ENCODE measurements at regions not wholly inside any gene's neighbourhood (a gene's known extent, or its start where the extent isn't known, plus 50 kb on each side); places are given as distances from the start of the nearest gene placed in this dataset.

DNA sequence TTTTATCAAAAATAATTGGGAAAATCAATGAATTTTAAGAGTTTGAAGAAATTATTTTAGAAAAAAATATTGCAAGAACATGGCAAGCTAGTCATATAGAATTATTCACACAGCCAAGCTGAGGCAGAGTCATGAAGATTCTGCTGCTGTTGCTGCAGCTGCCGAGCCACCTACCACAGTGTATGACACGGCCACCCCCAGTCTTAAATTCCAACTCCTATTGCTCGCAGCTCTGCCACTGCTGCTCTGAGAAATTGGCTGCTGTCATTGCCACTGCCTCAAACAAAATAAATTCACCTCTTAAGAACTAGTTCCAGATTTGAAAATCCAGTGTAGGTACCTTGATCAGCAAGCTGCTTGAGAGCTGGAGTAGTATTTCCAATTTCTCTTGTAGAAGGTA lies 1318.8 kb upstream of the ACO1 start:
- no peak for DNase-seq

DNA sequence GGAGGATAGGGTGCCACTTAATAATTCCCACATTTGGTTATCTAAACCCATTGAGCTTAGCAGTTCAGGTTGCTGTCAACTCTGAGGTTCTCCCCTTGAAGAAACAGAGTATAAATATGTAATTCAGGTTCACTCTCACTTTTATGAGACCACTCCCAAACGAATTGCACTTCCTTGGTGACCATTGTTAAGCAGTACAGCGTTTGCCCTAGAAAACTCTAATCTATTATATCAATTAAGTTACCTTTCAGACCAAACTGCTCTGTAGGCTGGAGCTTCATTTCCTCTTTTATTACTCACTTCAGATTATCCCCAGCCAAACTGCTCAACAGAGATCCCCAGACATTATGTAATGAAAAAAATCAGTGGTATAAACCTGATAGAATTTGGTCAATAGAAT lies 1317.0 kb upstream of the ACO1 start:
- no peak for DNase-seq

DNA sequence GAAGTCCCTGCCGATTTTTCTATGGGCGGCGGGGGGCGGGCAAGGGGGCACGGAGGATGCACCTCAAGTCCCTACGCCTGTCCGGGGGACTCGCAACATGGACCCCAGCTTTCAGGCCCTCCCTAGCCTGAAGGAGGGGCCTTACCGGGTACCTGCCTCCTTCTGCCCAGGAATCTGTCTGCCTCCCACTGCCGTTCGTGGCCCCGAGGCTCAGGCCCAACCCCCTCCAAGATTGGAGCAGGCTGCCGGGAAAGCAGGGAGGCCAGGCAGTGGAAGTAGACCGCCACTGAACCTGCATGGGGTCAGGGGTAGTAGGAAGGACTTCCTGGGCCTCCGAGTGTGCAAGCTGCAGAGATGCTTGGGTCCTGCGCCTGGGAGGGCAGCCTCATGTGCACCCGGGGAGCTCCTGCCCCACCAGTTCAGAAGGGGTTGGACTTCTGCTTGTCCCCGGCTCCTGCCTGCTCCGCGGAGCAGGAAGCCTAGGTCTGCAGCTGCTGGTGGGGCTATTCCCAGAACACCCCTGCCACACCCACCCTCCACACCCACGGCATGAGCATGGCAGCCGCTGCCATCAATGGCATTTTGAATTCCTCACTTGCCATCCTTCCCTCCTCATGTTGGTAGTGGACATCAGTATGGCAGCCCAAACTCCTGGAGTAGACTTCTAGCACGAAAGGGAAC lies 1312.7 kb upstream of the ACO1 start:
- DNase-seq: no peak

DNA sequence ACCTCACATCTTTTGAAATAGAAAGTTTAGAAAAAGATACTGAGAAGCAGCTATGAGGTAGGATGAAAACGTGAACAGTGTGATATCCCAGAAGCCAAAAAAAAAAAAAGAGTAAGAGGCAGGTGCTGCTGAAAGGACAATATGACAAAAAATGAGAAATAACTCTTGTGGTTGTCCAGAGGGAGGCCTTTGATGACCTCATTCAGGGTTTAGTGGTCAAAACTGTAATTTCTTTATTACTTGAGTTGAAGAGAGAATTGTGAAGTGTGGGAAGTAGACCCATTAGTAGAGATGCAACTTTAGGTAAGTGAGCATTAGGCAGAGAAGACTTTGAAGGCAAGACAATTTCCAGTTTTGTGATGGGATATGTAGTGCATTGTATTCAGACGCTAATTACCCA lies 1306.3 kb upstream of the ACO1 start:
- DNase-seq: no peak

DNA sequence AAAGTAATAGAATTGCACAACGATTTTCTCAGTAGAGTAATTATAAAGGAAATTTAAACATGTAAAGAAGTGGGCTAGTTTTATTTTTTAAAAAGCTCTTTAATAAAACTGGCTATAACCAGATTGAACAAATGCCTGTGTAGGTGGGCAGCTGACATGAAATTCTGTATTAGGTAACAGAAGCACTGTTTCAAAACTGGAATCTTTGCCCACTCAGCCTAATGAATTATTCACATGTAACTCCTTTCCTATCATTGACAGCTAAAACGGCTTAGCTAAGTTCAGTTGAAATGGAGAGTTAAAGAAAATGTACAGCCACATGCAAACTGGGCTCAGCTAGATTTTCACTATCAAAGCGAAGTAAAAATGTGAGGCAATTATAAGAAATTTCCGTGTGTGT lies 1300.1 kb upstream of the ACO1 start:
- no peak for DNase-seq

DNA sequence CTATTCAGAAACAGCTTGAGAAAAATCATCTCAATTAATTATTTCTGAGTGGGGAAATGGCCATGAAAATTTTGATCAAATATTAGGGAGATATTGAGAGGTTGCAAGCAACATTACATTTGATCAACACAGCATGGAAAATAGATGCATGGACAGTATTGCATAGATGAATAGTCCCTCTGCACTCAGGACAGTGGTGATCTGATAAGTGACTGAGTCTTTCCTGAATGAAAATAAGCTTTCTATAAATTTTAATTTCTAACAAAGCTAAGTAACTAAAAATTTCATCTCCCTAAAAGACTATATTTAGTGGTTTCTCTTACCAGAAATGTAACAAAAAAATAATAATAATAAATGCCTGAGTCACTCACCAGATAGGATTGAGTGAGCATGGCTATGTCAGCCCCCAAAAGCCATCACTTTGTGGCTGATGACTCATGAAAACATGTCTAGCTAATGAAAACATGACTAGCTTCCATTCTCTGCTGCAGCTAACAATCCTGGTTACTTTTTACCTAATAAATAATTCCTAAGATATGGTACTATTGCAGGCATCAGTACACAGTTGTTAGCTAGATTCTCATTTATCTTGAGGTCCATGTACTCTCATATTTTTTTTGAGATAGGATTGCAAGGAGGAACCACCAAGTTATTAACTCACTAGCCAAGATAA lies 1294.8 kb upstream of the ACO1 start:
- no peak for DNase-seq

DNA sequence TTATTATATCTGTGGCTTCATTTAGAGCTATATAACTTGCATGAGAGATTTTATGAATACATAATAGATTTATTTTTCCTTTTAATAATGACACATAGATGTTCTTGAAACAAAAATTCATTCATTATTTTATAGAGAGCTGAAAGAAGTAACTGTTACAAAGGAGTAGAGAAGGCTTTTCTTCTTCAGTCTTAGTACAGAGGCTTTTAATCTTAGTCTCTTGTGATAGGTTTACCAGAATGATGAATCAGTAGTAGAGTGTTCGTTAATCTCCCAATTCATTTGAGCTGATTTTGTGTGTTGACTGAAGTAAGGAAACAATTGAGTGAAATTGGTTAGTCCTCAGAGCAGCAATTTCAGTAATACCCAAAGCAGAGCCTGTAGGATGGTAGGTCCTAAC lies 1284.1 kb upstream of the ACO1 start:
- DNase-seq: no peak

DNA sequence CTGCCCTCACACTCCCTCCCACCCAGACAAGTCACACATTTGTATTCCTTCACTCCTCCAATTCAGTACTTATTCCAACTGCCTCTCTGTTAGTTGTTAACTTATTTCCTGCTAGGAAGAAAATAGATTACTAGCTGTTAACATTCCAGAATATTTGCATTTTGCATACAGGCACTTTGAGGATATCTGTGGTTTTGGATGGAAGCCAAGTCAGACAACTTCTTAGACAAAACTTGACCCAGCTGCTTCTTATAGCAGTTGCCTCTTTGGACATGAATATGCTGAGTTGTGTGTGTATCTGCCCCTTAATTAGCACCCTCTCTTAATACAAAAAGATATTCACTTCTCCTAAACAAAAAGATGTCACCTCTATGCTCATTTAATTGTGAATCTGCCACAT lies 1280.6 kb upstream of the ACO1 start:
- no peak for DNase-seq

DNA sequence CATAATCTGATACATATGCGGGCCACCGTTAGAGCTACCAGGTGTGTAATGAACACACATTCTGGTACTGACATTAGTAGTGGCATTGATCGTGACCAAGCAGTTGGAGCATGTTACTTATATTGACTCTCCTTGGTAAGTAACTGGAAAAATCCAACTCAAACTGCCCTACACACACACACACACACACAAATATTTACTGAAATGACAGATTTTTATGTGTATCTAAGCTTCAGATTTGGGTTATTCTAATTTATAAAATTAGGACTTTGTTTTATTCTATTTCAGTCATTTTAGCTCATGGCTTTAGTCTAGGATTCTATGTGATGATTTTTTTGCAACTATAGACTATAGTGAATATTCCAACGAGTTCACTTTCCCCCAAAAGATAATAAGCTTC lies 1280.2 kb upstream of the ACO1 start:
- no peak for DNase-seq

DNA sequence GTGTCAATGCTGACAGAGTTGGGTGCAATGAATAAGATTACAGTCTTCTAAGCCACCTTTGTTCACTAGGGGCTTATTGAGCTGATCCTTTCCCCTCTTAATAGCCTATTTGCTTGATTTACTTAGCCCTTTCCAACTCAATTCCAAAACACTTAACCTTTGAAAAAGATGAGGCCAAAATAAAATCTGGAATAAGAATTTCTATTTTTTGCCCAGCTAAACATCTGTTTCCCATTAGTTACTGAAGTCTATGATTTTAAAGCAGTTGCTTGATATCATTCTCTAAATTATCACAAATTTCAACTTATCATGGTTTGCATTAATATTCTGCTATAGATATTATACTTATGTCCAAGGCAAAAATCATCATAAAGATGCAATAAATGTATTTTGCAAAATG lies 1272.0 kb upstream of the ACO1 start:
- DNase-seq: no peak

DNA sequence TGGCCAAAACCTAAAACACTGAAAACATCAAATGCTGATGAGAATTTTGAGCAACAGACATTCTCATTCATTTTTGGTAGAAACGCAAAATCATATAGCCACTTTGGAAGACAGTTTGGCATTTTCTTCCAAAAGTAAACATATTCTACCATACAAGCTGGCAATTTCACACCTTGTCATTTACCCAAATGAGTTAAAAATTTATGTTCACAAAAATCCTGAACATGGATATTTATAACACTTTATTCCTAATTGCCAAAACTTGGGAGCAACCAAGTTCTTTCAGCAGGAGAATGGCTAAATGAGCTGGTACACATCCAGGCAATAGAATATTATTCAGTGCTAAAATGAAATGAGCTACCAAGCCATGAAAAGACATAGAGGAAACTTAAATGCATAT lies 1270.1 kb upstream of the ACO1 start:
- DNase-seq: no peak

DNA sequence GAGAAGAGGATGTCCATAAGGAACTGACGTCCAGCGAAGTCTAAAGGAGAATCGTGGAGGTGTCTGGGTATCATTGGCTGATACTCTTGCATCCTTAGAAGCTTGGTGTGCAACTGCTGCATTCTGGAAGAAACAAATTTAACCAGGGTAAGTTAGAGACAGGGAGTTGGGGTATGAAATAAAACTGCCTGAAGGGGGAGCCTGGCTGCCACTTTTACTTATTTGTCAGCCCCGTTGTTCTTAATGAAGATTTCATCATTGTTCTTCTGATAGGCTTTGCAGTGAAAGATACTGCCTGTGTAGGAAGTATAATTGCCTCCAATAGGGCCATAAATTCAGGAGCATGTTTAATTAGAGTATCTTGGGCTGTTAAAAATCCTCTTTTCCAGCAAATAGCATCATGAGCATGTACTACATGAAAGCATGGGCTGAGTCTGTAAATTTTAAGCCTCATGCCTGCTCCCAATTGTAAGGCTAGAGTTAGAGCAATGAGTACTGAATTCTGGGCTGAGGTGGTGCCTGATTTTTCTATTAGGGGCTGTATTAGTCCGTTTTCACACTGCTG lies 1264.5 kb upstream of the ACO1 start:
- no peak for DNase-seq

DNA sequence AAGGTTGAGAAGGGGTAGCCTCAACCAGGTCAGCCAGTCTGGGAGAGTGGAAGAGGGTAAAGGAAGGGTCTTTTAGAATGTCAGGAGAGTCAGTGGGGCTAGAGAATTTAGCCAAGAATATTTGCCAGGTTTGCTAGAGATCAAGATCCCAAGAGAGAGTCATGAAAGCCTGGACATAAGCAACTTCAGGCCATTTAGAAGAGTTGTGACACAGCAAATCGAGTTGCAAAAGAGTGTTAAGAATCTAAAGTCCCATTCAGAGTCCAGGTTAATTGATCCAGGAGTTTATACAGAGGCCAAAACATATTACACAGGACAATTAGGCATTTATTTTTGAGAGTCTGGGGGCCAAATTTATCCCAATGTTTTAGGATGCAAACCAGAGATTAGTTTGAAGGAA lies 1260.1 kb upstream of the ACO1 start:
- no peak for DNase-seq

DNA sequence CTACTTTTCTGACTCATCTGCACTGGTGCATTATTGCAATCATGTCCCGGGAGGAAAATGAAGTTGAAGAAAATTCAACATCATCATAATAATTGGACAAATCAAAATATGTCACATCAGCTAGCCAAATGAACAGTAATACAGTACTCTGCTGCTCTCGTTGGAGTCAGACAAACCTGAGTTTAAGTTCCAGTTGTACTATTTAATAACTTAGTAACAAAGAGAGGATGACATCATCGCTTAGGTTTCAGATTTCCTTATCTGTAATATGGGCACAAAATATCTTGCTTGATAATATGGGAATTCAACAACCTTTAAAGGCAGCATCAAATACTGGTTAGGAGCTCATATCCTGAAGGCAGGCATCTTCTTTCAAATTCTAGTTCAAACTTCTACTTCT lies 1248.9 kb upstream of the ACO1 start:
- no peak for DNase-seq

DNA sequence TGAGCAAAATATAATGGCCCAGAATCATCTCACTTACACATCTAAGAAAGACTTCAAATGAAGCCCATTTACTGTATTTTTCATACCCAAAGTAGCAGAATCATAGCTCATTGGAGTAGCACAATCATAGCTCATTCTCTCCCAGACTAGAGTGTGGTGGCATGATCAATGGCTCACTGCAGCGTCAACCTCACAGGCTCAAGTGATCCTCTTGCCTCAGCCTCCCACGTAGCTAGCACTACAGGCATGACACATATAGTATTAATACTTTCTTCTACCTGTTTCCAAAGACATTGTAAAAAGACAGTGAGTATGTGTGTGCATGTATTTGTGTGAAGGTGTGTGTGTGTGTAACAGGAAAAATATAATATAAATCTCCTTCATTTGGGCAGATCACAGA lies 1247.9 kb upstream of the ACO1 start:
- no peak for DNase-seq

DNA sequence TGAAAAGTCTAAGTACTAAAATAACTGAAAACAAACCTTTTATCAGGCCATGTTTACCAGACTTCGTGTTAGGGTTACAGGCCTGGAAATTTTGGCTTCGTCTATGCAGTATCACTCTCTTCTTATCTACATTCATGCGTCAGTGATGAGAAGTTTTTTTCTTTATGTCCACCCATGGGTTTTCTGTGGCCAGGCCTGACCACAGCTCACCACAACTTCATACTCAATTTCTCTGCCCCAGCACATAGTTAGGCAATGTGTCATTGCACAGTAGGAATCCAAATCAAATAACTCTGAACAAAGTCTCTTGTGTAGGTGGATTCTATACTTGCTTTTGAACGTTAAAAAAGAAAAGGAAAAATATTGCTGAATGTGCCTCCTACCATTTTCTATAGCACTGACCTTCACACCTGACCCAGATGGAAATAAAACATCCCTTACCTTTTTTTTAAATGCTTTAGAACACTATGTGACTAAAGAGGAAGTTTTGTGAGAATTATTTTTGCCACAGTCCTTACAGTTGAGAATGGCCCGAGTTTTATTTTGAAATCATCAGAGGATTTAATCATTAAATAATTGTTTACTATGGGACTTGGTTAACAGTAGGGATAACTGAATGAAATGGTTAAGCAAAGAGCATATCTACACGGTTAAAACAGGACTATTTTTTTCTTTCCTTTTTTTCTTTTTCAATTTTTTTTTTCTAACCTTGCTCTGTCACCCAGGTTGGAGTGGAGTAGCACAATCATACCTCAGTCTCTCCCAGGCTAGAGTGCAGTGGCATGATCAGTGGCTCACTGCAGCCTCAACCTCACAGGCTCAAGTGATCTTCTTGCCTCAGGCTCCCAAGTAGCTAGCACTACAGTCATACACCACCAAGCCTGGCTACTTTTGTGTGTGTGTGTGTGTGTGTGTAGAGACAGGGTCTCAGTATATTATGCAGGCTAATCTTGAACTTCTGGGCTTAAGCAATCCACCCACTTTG lies 1247.0 kb upstream of the ACO1 start:
- no peak for DNase-seq

DNA sequence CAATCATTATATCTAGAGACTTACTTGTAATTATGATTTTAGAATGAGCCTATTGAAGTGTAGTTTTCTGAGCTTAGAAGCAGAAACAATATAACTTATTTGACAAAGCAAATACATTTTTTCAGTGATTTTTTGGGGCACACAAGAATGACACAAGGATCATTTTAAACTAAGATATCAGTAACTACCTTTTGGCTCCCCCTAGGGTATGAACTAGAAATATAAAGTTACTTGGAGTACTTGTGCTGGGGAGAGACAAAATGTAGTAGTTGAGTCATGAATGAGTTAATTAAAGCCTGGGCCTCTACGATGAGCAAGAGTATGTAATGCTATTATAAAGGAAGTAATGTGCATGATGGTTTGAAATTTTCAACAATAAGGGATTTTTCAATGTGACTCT lies 1244.1 kb upstream of the ACO1 start:
- DNase-seq: no peak

DNA sequence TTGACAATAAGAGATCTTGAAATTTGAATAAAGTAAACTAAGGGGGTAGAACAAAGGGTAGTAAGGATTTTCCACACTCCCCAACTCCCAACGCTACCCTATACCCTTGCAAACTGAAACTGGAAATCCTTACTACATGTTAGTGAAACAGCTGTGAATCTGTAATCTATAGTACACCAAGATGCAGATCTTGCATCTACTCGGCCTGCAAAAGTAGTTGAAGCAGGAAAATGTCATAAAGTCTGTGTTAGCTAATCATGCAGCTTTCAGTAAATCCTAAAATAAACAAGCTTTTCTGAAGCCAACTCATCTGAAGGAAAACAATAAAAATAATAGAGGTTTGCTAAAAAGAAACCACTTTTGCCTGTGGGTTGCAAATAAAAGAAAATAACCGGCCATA lies 1242.0 kb upstream of the ACO1 start:
- DNase-seq: no peak

DNA sequence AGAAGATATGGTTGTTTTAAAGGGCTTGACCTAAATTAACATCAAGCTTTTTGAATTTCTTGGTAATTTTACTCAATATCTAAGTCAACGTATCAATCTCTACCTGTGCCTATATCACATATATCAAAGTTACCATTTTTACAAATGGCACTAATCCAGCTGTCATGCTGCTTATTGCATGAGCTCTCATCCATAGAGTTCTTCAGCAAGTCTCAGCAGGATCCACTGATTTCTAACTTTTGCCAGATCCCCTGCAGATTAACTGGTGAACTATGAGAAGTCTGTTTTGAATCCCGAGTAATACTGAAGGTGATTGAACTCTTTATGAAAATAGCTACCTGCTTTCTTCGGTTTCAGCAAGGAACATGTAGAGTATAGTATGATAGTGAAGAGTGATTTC lies 1239.8 kb upstream of the ACO1 start:
- DNase-seq: no peak

DNA sequence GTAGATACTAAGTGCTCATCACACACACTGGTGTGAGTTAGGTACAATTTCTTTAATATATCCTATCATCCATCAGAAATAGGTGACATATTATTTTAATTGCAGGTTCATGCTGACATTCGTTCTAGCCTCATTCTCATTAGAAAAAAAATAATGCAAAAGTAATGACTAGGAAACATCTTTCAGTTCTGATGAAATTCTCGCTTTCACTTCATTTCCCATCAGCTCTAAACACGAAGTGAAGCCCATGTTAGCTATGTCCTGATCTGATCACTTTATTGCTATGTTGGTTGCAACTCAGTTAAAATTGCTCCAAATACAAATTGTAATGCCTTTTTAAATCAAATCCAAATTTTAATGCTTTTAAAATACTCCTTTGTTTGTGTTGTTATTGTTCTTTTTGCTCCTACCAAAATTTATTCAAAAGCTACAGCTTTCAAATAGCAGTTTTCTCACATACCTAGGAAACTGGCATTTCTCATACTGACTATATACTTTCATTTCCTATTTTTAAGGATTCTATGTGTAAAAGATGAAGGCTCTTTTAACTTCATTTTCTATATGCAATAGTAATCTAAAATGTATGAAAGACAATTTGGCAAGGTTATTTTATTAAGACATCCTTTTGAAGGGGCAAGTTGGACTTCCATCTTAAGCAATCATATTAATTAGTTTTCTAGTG lies 1237.8 kb upstream of the ACO1 start:
- no peak for DNase-seq

DNA sequence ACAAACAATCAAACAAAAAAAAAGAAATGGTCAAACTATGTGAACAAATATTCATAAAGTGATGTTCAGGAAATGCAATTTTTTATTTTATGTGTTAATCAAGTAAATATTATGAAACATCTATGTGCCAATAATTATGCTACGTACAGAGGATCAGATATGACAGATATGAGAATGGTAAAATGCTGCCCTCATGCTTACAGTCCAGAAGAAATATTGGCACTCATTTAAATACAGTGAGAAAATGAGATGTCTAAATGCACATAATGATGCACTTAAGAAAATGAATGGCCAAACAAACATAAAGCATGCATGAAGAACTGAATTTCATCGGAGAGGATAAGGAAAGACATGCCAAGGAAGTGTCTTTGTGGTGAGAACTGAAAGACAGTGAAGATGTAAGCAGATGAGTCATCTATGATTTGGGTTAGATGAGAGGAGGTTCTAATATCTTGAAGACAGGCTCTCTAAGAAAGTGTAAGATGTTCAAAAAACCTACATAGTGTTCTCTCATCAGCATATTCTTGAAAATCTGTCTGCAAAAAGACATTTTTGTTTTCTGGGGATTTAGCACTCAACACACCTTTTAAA lies 1231.1 kb upstream of the ACO1 start:
- no peak for DNase-seq

DNA sequence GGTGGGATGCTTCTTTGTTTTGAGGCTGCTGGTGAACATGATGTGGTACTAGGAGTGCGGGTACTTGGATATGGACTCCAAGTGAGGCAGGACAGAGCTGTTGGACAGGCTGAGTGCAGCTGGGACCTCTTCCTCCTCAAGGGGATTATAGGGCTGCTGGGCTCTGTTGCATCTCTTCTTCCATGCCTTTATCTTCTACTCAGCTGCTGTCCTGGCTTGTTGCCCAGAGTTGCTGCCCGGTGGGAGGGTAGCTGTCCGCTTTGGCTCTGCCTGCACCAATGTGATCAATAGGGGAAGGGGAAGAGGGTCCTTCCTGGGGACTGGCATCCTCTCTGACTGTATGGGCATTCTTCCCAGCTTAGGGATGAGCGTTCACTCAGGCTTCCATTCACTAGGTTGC lies 1217.9 kb upstream of the ACO1 start:
- no peak for DNase-seq

DNA sequence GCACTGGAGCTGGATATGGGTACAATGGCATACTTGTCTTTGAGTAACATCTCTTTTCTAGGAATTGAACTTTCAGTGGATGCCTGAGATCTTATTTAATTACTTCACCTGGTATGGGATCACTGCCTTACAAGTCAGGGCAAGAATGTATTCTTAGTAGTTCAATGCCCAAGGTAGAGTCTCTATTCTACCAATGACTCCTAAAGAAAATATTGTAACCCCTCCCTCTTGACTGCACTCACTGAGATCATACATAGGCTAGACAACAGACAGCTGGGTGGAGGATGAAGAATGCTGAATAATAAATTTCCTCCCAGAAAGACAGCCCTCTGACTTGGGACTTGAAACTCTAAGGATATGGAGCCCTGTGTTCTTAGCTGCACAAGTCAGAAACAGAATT lies 1216.3 kb upstream of the ACO1 start:
- DNase-seq: no peak
